A673 (cell line): ENCODE measurements at regions not wholly inside any gene's neighbourhood (a gene's known extent, or its start where the extent isn't known, plus 50 kb on each side); places are given as distances from the start of the nearest gene placed in this dataset.

Experiments
- EZH2 ChIP-seq: fragments of 200-600 bp; sonication (generic); IDR thresholded peaks from 2 replicates; pipeline ENCODE4 v1.6.1; 2017; ENCODE audit warnings: borderline replicate concordance, low read depth, mild to moderate bottlenecking, mixed read lengths, antibody characterized with exemption, low read length; ENCODE audit not compliant: poor library complexity, severe bottlenecking
- TF ChIP-seq, protein P1 (sequence below): fragments of 300-800, 200-600 bp; sonication (generic); conservative IDR thresholded peaks from 2 replicates; pipeline ENCODE4 v1.5.1; 2017; ENCODE audit warnings: low read depth, mild to moderate bottlenecking, antibody characterized with exemption, low read length, moderate library complexity, mixed read lengths

DNA sequence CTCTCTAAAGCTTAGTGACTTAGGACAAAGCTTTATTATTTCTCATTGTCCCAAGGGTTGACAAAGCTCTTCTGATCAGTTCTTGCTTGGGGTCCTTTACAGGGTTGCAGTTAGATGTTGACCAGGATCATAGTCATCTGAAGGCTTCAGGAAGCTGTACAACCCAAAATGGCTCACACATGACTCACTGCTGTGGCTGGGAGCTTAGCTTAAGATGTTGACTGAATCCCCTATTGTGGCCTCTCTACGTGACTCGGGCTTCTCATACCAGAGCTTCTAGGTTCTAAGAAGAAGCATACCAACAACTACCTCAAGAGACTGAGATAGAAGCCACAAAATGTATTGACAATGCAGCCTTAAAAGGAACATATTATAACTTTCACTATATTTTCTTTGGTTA lies 569.6 kb upstream of the ROBO2 start:
- TF ChIP-seq, protein P1, sequence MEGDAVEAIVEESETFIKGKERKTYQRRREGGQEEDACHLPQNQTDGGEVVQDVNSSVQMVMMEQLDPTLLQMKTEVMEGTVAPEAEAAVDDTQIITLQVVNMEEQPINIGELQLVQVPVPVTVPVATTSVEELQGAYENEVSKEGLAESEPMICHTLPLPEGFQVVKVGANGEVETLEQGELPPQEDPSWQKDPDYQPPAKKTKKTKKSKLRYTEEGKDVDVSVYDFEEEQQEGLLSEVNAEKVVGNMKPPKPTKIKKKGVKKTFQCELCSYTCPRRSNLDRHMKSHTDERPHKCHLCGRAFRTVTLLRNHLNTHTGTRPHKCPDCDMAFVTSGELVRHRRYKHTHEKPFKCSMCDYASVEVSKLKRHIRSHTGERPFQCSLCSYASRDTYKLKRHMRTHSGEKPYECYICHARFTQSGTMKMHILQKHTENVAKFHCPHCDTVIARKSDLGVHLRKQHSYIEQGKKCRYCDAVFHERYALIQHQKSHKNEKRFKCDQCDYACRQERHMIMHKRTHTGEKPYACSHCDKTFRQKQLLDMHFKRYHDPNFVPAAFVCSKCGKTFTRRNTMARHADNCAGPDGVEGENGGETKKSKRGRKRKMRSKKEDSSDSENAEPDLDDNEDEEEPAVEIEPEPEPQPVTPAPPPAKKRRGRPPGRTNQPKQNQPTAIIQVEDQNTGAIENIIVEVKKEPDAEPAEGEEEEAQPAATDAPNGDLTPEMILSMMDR, result no peak
- TF ChIP-seq EZH2, result no peak
